ENCODE measurements at regions not wholly inside any gene's neighbourhood (a gene's known extent, or its start where the extent isn't known, plus 50 kb on each side); places are given as distances from the start of the nearest gene placed in this dataset.

GRCh38 chr11:24239930-24240329 lies 256.9 kb upstream of the LUZP2 start:
- Histone ChIP-seq H3K27me3 (replicated peaks; ENCODE audit: insufficient read depth, low read length) (no peaks in the 10 kb centered on the region), H2AFZ (ENCODE audit: low read length) (no peak overlapping the region), H3K36me3 (replicated peaks; ENCODE audit: insufficient read depth, low read length) (no peaks in the 10 kb centered on the region), H4K20me1 (ENCODE audit: insufficient read depth, low read length) (no peaks in the 10 kb centered on the region), H3K27ac (ENCODE audit: low read length) (no peak overlapping the region), H3K4me2 (ENCODE audit: low read depth, low read length) (no peak overlapping the region), H3K4me1 (ENCODE audit: low read length) (no peaks in the 10 kb centered on the region), H3K9me3 (replicated peaks; ENCODE audit: insufficient read depth, low read length) (no peaks in the 10 kb centered on the region), H3K9ac (ENCODE audit: low read length) (no peak overlapping the region), H3F3A (ENCODE audit: insufficient read depth, low read length) (no peaks in the 10 kb centered on the region), H3K79me2 (ENCODE audit: low read length) (no peaks in the 10 kb centered on the region), H3K9me2 (replicated peaks; ENCODE audit: insufficient read depth, low read length) (no peaks in the 10 kb centered on the region), H3K4me3 (ENCODE audit: low read length) (no peak overlapping the region)
- TF ChIP-seq CTCF (IDR thresholded peaks at IDR 0.05; ENCODE audit: low read length): no peak
- TF ChIP-seq EZH2phosphoT487 (IDR thresholded peaks at IDR 0.05; ENCODE audit: low read length): no peak
- no peak for TF ChIP-seq EZH2 (optimal IDR thresholded peaks at IDR 0.05; ENCODE audit: low read depth, low read length)
- DNase-seq: no peak

- H3K36me3 ChIP-seq (replicated peaks; ENCODE audit: insufficient read depth, low read length): no peaks in the 10 kb centered on the region
- no peaks in the 10 kb centered on the region for H3K79me2 ChIP-seq (ENCODE audit: low read length)
- no peak overlapping the region for H2AFZ ChIP-seq (ENCODE audit: low read length)
- H3K27me3 ChIP-seq (replicated peaks; ENCODE audit: insufficient read depth, low read length): no peaks in the 10 kb centered on the region
- no peak overlapping the region for H3K4me3 ChIP-seq (ENCODE audit: low read length)
- H3F3A ChIP-seq (ENCODE audit: insufficient read depth, low read length): no peaks in the 10 kb centered on the region
- no peak overlapping the region for H3K4me2 ChIP-seq (ENCODE audit: low read depth, low read length)
- DNase-seq: no peak
- H3K27ac ChIP-seq (ENCODE audit: low read length): no peak overlapping the region
- H3K9me3 ChIP-seq (replicated peaks; ENCODE audit: insufficient read depth, low read length): no peaks in the 10 kb centered on the region
- H3K4me1 ChIP-seq (ENCODE audit: low read length): no peaks in the 10 kb centered on the region
- no peak overlapping the region for H3K9ac ChIP-seq (ENCODE audit: low read length)
- no peaks in the 10 kb centered on the region for H3K9me2 ChIP-seq (replicated peaks; ENCODE audit: insufficient read depth, low read length)
- H4K20me1 ChIP-seq (ENCODE audit: insufficient read depth, low read length): no peaks in the 10 kb centered on the region
- no peak for TF ChIP-seq EZH2phosphoT487 (IDR thresholded peaks at IDR 0.05; ENCODE audit: low read length)
- TF ChIP-seq CTCF (IDR thresholded peaks at IDR 0.05; ENCODE audit: low read length): no peak
- no peak for TF ChIP-seq EZH2 (optimal IDR thresholded peaks at IDR 0.05; ENCODE audit: low read depth, low read length)
Measured at GRCh38 chr11:24240496-24241175, 256.2 kb upstream of the LUZP2 start.

- H3K9me3 ChIP-seq (replicated peaks; ENCODE audit: insufficient read depth, low read length): no peaks in the 10 kb centered on the region
- H3K4me2 ChIP-seq (ENCODE audit: low read depth, low read length): no peak overlapping the region
- no peaks in the 10 kb centered on the region for H3K79me2 ChIP-seq (ENCODE audit: low read length)
- no peaks in the 10 kb centered on the region for H3K9me2 ChIP-seq (replicated peaks; ENCODE audit: insufficient read depth, low read length)
- H3F3A ChIP-seq (ENCODE audit: insufficient read depth, low read length): no peaks in the 10 kb centered on the region
- H3K27me3 ChIP-seq (replicated peaks; ENCODE audit: insufficient read depth, low read length): no peaks in the 10 kb centered on the region
- H2AFZ ChIP-seq (ENCODE audit: low read length): no peak overlapping the region
- H3K4me3 ChIP-seq (ENCODE audit: low read length): no peak overlapping the region
- no peaks in the 10 kb centered on the region for H3K36me3 ChIP-seq (replicated peaks; ENCODE audit: insufficient read depth, low read length)
- no peak for TF ChIP-seq EZH2phosphoT487 (IDR thresholded peaks at IDR 0.05; ENCODE audit: low read length)
- TF ChIP-seq EZH2 (optimal IDR thresholded peaks at IDR 0.05; ENCODE audit: low read depth, low read length): no peak
- TF ChIP-seq CTCF (IDR thresholded peaks at IDR 0.05; ENCODE audit: low read length): no peak
- no peaks in the 10 kb centered on the region for H4K20me1 ChIP-seq (ENCODE audit: insufficient read depth, low read length)
- H3K9ac ChIP-seq (ENCODE audit: low read length): no peak overlapping the region
- H3K4me1 ChIP-seq (ENCODE audit: low read length): no peaks in the 10 kb centered on the region
- DNase-seq: no peak
- H3K27ac ChIP-seq (ENCODE audit: low read length): no peak overlapping the region
Measured at GRCh38 chr11:24246715-24247114, 250.1 kb upstream of the LUZP2 start.

Measured in MM.1S (cell line).